Suprapubic skin (tissue), 4 donors: ENCODE measurements at regions not wholly inside any gene's neighbourhood (a gene's known extent, or its start where the extent isn't known, plus 50 kb on each side); places are given as distances from the start of the nearest gene placed in this dataset.
"Not testable (repeated sequence)": the region's sequence is repeated elsewhere in the genome, so short reads cannot be mapped to it uniquely, and the experiment has no call there.

Source experiments
- DNase-seq, 2 donors: peaks; one replicate each; pipeline ENCODE4 v3.0.0-alpha.2; 2019; ENCODE audit warnings: low spot score in 2 of 2
- H3K27ac ChIP-seq: fragments of 200-600 bp; sonication (generic); one replicate; pipeline ENCODE4 v1.5.1; 2019
- H3K27me3 ChIP-seq: fragments of 200-600 bp; sonication (generic); one replicate; pipeline ENCODE4 v1.5.1; 2019
- H3K36me3 ChIP-seq: fragments of 200-600 bp; sonication (generic); one replicate; pipeline ENCODE4 v1.5.1; 2019
- H3K4me1 ChIP-seq: fragments of 200-600 bp; sonication (generic); one replicate; pipeline ENCODE4 v1.5.1; 2019
- H3K4me3 ChIP-seq: fragments of 200-600 bp; sonication (generic); one replicate; pipeline ENCODE4 v1.5.1; 2019; ENCODE audit warnings: mild to moderate bottlenecking
- H3K9me3 ChIP-seq: fragments of 200-600 bp; sonication (generic); one replicate; pipeline ENCODE4 v1.5.1; 2019
- EP300 ChIP-seq: sonication (generic); formaldehyde crosslinking; IDR thresholded peaks from one replicate; pipeline ENCODE4 v1.6.1; 2017; ENCODE audit warnings: antibody characterized with exemption
- POLR2A ChIP-seq, 2 donors: fragments of 450-650 bp; IDR thresholded peaks; one replicate each; pipeline ENCODE4 v1.6.1; 2017; ENCODE audit warnings: antibody characterized with exemption in 2 of 2, mild to moderate bottlenecking in 2 of 2, moderate library complexity in 2 of 2
- POLR2AphosphoS5 ChIP-seq, 3 donors: sonication (generic); formaldehyde crosslinking; IDR thresholded peaks; one replicate each; pipeline ENCODE4 v1.6.1; 2017; ENCODE audit warnings: antibody characterized with exemption in 3 of 3
- WGBS: methylation state at CpG from one replicate; pipeline ENCODE4 v1.1.5; 2018; 5-methylcytosine and 5-hydroxymethylcytosine counted together
- TF ChIP-seq, protein P1 (sequence below), 2 donors: fragments of 200-600 bp in 1 of 2; fragments of 450-650 bp in 1 of 2; sonication (generic) in 1 of 2; IDR thresholded peaks; one replicate each; pipeline ENCODE4 v1.5.1; 2016 to 2019; ENCODE audit warnings: antibody characterized with exemption in 2 of 2, mild to moderate bottlenecking in 1 of 2, moderate library complexity in 1 of 2

DNA sequence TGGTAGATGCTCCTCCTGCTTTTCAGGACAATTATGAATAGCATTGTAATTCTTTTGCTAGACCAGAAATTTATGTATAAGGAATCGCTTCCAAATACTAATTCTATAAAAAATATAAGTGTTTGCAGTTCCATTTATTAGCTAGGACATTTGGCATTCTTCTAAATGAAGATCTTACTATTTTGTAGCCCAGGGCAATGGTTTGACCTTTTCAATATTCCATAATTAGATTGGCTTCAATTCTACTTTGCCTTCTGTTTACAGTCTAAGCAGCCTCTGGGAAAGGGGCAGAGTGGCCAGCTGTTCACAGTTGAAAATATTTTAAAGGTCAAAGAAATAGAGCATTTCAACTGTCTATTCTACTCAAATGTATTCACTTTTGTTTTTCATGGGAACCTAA, 912.1 kb upstream of the GRIA3 start:
- no peak for DNase-seq
- H3K36me3 ChIP-seq: no peaks in the 10 kb centered on the region
- H3K4me1 ChIP-seq: no peaks in the 10 kb centered on the region
- no peaks in the 10 kb centered on the region for H3K27me3 ChIP-seq
- no peak overlapping the region for H3K27ac ChIP-seq
- 37% methylated on average over 1 of the region's 1 CpG for WGBS
- no peaks in the 10 kb centered on the region for H3K9me3 ChIP-seq
- no peak overlapping the region for H3K4me3 ChIP-seq
- TF ChIP-seq POLR2AphosphoS5 (IDR thresholded peaks at IDR 0.05) (no peak), POLR2A (IDR thresholded peaks at IDR 0.05) (no peak), EP300 (no peak)
- TF ChIP-seq, protein P1, sequence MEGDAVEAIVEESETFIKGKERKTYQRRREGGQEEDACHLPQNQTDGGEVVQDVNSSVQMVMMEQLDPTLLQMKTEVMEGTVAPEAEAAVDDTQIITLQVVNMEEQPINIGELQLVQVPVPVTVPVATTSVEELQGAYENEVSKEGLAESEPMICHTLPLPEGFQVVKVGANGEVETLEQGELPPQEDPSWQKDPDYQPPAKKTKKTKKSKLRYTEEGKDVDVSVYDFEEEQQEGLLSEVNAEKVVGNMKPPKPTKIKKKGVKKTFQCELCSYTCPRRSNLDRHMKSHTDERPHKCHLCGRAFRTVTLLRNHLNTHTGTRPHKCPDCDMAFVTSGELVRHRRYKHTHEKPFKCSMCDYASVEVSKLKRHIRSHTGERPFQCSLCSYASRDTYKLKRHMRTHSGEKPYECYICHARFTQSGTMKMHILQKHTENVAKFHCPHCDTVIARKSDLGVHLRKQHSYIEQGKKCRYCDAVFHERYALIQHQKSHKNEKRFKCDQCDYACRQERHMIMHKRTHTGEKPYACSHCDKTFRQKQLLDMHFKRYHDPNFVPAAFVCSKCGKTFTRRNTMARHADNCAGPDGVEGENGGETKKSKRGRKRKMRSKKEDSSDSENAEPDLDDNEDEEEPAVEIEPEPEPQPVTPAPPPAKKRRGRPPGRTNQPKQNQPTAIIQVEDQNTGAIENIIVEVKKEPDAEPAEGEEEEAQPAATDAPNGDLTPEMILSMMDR (IDR thresholded peaks at IDR 0.05): no peak

DNA sequence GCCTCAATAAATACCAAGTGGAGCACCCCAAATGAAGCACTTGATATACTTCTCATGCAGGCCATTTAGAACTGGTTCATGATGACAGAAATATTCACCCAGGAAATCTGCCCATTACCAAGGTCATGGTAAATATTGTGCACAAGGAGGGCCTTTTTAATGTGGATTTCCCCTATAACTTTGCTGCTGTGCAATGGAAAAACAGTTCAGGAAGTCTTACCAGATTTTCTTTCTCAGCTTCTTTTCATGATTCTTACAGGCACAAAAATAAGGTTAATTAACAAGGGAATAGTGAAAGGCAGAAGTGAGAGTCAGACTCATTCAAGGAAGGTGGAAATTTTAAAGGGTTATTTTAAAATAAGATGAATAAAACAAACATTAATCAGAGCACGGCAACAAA, 904.3 kb upstream of the GRIA3 start:
- WGBS: 91% methylated on average over 1 of the region's 1 CpG
- H3K27me3 ChIP-seq: no peaks in the 10 kb centered on the region
- TF ChIP-seq EP300: no peak
- no peaks in the 10 kb centered on the region for H3K36me3 ChIP-seq
- H3K27ac ChIP-seq: no peak overlapping the region
- H3K4me1 ChIP-seq: no peaks in the 10 kb centered on the region
- no peak for DNase-seq
- no peaks in the 10 kb centered on the region for H3K9me3 ChIP-seq
- H3K4me3 ChIP-seq: no peak overlapping the region

GRCh38 chrX:122299822-122300221, 884.3 kb upstream of the GRIA3 start:
- not testable (repeated sequence) for H3K4me3 ChIP-seq, H3K27me3 ChIP-seq, DNase-seq, H3K27ac ChIP-seq, H3K9me3 ChIP-seq, H3K36me3 ChIP-seq, H3K4me1 ChIP-seq
- 85% methylated on average over 5 of the region's 5 CpGs for WGBS

DNA sequence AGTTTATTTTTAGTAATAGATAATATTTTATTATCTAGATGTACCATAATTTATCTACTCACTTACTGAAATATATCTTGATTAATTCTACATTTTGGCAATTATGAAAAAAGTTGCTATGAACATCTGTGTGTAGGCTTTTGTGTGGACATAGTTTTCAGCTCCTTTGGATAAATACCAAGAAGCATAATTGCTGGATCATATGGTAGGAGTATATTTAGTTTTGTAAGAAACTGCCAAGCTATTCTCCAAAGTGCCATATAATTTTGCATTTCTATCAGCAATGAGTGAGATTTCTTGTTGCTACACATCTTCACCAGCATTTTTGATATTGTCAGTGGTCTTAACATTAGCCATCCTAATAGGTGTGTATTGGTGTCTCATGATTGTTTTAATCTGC, 882.6 kb upstream of the GRIA3 start:
- no peak for DNase-seq
- Histone ChIP-seq H3K36me3 (no peaks in the 10 kb centered on the region), H3K9me3 (no peaks in the 10 kb centered on the region), H3K27ac (no peak overlapping the region), H3K4me1 (no peaks in the 10 kb centered on the region), H3K27me3 (no peaks in the 10 kb centered on the region), H3K4me3 (no peak overlapping the region)
- TF ChIP-seq, protein P1 (IDR thresholded peaks at IDR 0.05): no peak
- TF ChIP-seq POLR2A (IDR thresholded peaks at IDR 0.05): no peak
- no peak for TF ChIP-seq POLR2AphosphoS5 (IDR thresholded peaks at IDR 0.05)
- no peak for TF ChIP-seq EP300

- TF ChIP-seq EP300 (no peak), POLR2A (IDR thresholded peaks at IDR 0.05) (no peak), POLR2AphosphoS5 (IDR thresholded peaks at IDR 0.05) (no peak)
- TF ChIP-seq, protein P1 (IDR thresholded peaks at IDR 0.05): no peak
- Histone ChIP-seq H3K4me3 (no peak overlapping the region), H3K4me1 (no peaks in the 10 kb centered on the region), H3K9me3 (no peaks in the 10 kb centered on the region), H3K27me3 (no peaks in the 10 kb centered on the region), H3K27ac (no peak overlapping the region), H3K36me3 (no peaks in the 10 kb centered on the region)
- DNase-seq: no peak
These were observed 880.3 kb upstream of the GRIA3 start for GRCh38 chrX:122303761-122304160.

GRCh38 chrX:122344816-122345215, 839.3 kb upstream of the GRIA3 start:
- 77% methylated on average over 3 of the region's 3 CpGs for WGBS
- no peak for DNase-seq
- no peak for TF ChIP-seq EP300
- TF ChIP-seq POLR2AphosphoS5 (IDR thresholded peaks at IDR 0.05): no peak
- no peak for TF ChIP-seq POLR2A (IDR thresholded peaks at IDR 0.05)
- TF ChIP-seq, protein P1 (IDR thresholded peaks at IDR 0.05): no peak

More at GRCh38 chrX:122344816-122345215, 839.3 kb upstream of the GRIA3 start:
- Histone ChIP-seq H3K36me3 (no peaks in the 10 kb centered on the region), H3K27me3 (no peaks in the 10 kb centered on the region), H3K4me3 (no peak overlapping the region), H3K9me3 (no peaks in the 10 kb centered on the region), H3K27ac (no peak overlapping the region), H3K4me1 (no peaks in the 10 kb centered on the region)
